ENCODE measurements at regions not wholly inside any gene's neighbourhood (a gene's known extent, or its start where the extent isn't known, plus 50 kb on each side); places are given as distances from the start of the nearest gene placed in this dataset.

- DNase-seq: no peak
Observed at GRCh38 chr10:24150853-24151252, 58.1 kb upstream of the KIAA1217 start.

- DNase-seq: no peak
Observed at GRCh38 chr10:24152270-24152669, 56.7 kb upstream of the KIAA1217 start.

GRCh38 chr10:24153031-24153430 is 55.9 kb upstream of the KIAA1217 start:
- DNase-seq: no peak

GRCh38 chr10:24153537-24153936 is 55.4 kb upstream of the KIAA1217 start:
- DNase-seq: no peak

GRCh38 chr10:24156686-24157085 is 52.3 kb upstream of the KIAA1217 start:
- DNase-seq: no peak

- DNase-seq: no peak
Observed at GRCh38 chr10:24157567-24157966, 51.4 kb upstream of the KIAA1217 start.

Data from bone marrow (tissue), 2 donors.